ENCODE measurements at regions not wholly inside any gene's neighbourhood (a gene's known extent, or its start where the extent isn't known, plus 50 kb on each side); places are given as distances from the start of the nearest gene placed in this dataset.
"Not testable (repeated sequence)": the region's sequence is repeated elsewhere in the genome, so short reads cannot be mapped to it uniquely, and the experiment has no call there.

DNA sequence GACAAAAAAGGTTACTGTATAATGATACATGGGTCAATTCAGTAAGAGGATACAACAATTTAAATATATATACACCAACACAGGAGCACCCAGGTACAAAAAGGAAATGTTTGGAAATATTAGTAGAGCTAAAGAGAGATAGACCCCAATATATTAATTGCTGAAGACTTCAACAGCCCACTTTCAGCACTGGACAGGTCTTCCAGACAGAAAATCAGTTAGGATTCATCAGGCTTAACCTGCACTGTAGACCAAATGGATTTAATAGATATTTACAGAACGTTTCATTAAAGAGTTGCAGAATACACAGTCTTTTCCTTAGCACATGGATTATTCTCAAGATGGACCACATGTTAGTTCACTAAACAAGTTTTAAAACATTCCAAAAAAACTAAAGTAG is 845.9 kb upstream of the GBE1 start:
- no peak overlapping the region for H3K4me2 ChIP-seq (ENCODE audit: low read length)
- no peak overlapping the region for H2AFZ ChIP-seq
- H3K27me3 ChIP-seq (ENCODE audit: control insufficient read depth, insufficient read depth, low read length), result no peaks in the 10 kb centered on the region
- TF ChIP-seq, protein P1, sequence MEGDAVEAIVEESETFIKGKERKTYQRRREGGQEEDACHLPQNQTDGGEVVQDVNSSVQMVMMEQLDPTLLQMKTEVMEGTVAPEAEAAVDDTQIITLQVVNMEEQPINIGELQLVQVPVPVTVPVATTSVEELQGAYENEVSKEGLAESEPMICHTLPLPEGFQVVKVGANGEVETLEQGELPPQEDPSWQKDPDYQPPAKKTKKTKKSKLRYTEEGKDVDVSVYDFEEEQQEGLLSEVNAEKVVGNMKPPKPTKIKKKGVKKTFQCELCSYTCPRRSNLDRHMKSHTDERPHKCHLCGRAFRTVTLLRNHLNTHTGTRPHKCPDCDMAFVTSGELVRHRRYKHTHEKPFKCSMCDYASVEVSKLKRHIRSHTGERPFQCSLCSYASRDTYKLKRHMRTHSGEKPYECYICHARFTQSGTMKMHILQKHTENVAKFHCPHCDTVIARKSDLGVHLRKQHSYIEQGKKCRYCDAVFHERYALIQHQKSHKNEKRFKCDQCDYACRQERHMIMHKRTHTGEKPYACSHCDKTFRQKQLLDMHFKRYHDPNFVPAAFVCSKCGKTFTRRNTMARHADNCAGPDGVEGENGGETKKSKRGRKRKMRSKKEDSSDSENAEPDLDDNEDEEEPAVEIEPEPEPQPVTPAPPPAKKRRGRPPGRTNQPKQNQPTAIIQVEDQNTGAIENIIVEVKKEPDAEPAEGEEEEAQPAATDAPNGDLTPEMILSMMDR (IDR thresholded peaks at IDR 0.05), result no peak
- H3K36me3 ChIP-seq (ENCODE audit: control insufficient read depth, insufficient read depth, low read length), result no peaks in the 10 kb centered on the region
- H3K9ac ChIP-seq, result no peak overlapping the region
- no peak overlapping the region for H3K27ac ChIP-seq
- no peaks in the 10 kb centered on the region for H3K4me1 ChIP-seq
- no peaks in the 10 kb centered on the region for H3K9me3 ChIP-seq (ENCODE audit: control insufficient read depth, low read length)
- H3K4me3 ChIP-seq (ENCODE audit: low read depth, low read length), result no peak overlapping the region
- H3K79me2 ChIP-seq, result no peaks in the 10 kb centered on the region

DNA sequence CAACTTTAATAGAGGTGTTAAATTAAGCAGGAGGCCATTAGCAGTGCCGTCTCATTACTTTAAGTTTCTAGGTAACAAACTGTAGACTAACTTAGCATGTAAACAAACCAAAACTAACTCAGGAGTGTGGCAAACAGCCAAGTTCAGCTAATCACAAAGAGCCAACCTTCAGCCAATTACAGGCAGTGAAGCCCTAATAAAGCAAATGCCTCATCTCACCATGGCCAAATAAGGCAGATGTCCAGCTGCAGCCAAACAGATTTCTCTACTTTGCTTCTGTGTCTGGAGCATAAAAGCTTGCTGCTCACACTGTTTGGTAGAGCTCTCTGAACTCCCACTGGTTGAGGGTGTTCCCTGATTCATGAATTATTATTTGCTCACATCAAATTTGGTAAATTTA is 835.4 kb upstream of the GBE1 start:
- H3K36me3 ChIP-seq (ENCODE audit: control insufficient read depth, insufficient read depth, low read length), result no peaks in the 10 kb centered on the region
- H3K27me3 ChIP-seq (ENCODE audit: control insufficient read depth, insufficient read depth, low read length), result no peaks in the 10 kb centered on the region
- no peak overlapping the region for H3K9ac ChIP-seq
- TF ChIP-seq, protein P1 (IDR thresholded peaks at IDR 0.05), result no peak
- no peak overlapping the region for H3K4me2 ChIP-seq (ENCODE audit: low read length)
- no peak overlapping the region for H3K4me3 ChIP-seq (ENCODE audit: low read depth, low read length)
- no peak overlapping the region for H3K27ac ChIP-seq
- no peaks in the 10 kb centered on the region for H3K9me3 ChIP-seq (ENCODE audit: control insufficient read depth, low read length)
- H3K4me1 ChIP-seq, result no peaks in the 10 kb centered on the region
- H3K79me2 ChIP-seq, result no peaks in the 10 kb centered on the region
- no peak overlapping the region for H2AFZ ChIP-seq

DNA sequence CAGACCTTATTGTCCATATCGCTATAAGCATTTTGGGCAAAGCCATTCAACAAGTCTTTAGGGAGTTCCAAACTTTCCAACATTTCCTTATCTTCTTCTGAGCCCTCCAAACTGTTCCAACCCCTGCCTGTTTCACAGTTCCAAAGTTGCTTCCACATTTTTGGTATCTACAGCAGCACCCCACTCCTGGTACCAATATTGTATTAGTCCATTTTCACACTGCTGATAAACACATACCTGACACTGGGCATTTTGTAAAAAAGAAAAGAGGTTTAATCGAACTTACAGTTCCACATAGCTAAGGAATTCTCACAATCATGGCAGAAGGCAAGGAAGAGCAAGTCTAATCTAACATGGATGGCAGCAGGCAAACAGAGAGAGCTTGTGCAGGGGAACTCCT is 834.1 kb upstream of the GBE1 start:
- TF ChIP-seq, protein P1 (IDR thresholded peaks at IDR 0.05), result no peak
- Histone ChIP-seq H3K9me3 (ENCODE audit: control insufficient read depth, low read length) (no peaks in the 10 kb centered on the region), H3K36me3 (ENCODE audit: control insufficient read depth, insufficient read depth, low read length) (no peaks in the 10 kb centered on the region)

DNA sequence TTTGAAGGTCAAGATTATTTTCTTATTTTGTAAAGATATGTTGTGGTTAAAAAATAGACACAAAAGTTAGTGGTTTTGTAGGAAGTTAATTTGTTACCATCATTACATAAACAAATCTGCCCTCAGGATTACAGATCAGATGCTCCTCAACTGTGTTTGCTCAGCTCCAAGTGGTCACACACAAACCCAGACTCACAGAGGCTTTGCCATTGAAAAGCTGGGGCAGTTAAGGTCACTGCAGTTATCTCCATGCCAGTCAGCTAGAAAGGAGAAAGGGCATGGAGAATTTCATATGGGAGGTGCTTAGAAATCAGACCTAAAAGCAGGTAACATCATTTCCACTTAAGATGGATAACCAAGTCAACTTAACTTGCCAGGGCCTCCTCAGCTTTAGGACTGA is 825.7 kb upstream of the GBE1 start:
- H3K27me3 ChIP-seq (ENCODE audit: control insufficient read depth, insufficient read depth, low read length), result no peaks in the 10 kb centered on the region
- H3K79me2 ChIP-seq, result no peaks in the 10 kb centered on the region
- H2AFZ ChIP-seq, result no peak overlapping the region
- no peaks in the 10 kb centered on the region for H3K36me3 ChIP-seq (ENCODE audit: control insufficient read depth, insufficient read depth, low read length)
- H3K4me3 ChIP-seq (ENCODE audit: low read depth, low read length), result no peak overlapping the region
- TF ChIP-seq, protein P1 (IDR thresholded peaks at IDR 0.05), result no peak
- H3K4me1 ChIP-seq, result no peaks in the 10 kb centered on the region
- no peak overlapping the region for H3K27ac ChIP-seq
- no peak overlapping the region for H3K9ac ChIP-seq
- H3K9me3 ChIP-seq (ENCODE audit: control insufficient read depth, low read length), result no peaks in the 10 kb centered on the region
- H3K4me2 ChIP-seq (ENCODE audit: low read length), result no peak overlapping the region

More for the DNA sequence above, 834.1 kb upstream of the GBE1 start:
- H3K4me3 ChIP-seq (ENCODE audit: low read depth, low read length), result no peak overlapping the region
- no peaks in the 10 kb centered on the region for H3K4me1 ChIP-seq
- H3K4me2 ChIP-seq (ENCODE audit: low read length), result no peak overlapping the region
- H3K9ac ChIP-seq, result no peak overlapping the region
- H3K79me2 ChIP-seq, result no peaks in the 10 kb centered on the region
- no peak overlapping the region for H2AFZ ChIP-seq
- H3K27ac ChIP-seq, result no peak overlapping the region
- H3K27me3 ChIP-seq (ENCODE audit: control insufficient read depth, insufficient read depth, low read length), result no peaks in the 10 kb centered on the region

DNA sequence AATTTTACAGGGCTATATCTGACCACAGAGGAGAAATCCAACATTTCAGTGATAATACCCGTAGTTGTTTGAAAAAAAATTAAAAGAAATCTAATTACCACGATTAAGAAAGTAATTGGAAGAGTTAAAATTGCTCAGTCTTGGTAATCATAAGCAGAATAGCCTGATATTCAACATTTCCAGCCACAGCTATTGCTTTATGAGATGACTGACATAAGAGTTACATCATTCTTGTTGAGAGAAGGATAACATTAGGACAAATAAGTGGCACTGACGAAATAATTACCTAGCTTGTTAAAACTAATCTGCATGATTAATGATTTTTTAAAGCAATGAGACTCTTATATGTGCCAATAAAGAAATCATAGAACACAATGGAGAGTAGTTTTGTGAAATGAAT is 825.0 kb upstream of the GBE1 start:
- H3K4me1 ChIP-seq, result no peaks in the 10 kb centered on the region
- no peaks in the 10 kb centered on the region for H3K79me2 ChIP-seq
- no peaks in the 10 kb centered on the region for H3K9me3 ChIP-seq (ENCODE audit: control insufficient read depth, low read length)
- no peaks in the 10 kb centered on the region for H3K36me3 ChIP-seq (ENCODE audit: control insufficient read depth, insufficient read depth, low read length)
- no peak overlapping the region for H3K9ac ChIP-seq
- H3K27ac ChIP-seq, result no peak overlapping the region
- H2AFZ ChIP-seq, result no peak overlapping the region
- H3K4me2 ChIP-seq (ENCODE audit: low read length), result no peak overlapping the region
- TF ChIP-seq, protein P1 (IDR thresholded peaks at IDR 0.05), result no peak
- no peaks in the 10 kb centered on the region for H3K27me3 ChIP-seq (ENCODE audit: control insufficient read depth, insufficient read depth, low read length)
- H3K4me3 ChIP-seq (ENCODE audit: low read depth, low read length), result no peak overlapping the region

DNA sequence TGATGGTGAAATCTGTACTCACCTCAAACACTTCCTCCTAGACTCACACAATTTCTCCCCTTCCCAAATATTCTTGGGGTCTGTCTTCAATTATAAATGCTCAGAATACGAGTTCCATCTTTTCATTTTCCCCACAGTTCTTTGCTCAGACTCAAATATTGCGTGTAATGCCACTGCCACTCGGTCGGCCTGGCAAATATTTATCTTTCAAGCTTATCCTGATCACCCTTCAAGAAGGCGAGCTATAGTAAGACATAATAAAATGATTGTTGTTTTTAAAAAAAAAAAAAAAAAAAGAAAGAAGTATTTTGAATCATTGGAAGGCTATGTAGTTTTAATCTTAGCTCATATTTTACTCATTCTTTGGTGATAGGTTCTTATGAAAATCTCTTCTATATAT is 824.6 kb upstream of the GBE1 start:
- H3K4me1 ChIP-seq; H3K27ac ChIP-seq; H2AFZ ChIP-seq; H3K36me3 ChIP-seq (ENCODE audit: control insufficient read depth, insufficient read depth, low read length); H3K4me3 ChIP-seq (ENCODE audit: low read depth, low read length); H3K9ac ChIP-seq; H3K27me3 ChIP-seq (ENCODE audit: control insufficient read depth, insufficient read depth, low read length); H3K4me2 ChIP-seq (ENCODE audit: low read length); H3K9me3 ChIP-seq (ENCODE audit: control insufficient read depth, low read length); H3K79me2 ChIP-seq: not testable (repeated sequence)

DNA sequence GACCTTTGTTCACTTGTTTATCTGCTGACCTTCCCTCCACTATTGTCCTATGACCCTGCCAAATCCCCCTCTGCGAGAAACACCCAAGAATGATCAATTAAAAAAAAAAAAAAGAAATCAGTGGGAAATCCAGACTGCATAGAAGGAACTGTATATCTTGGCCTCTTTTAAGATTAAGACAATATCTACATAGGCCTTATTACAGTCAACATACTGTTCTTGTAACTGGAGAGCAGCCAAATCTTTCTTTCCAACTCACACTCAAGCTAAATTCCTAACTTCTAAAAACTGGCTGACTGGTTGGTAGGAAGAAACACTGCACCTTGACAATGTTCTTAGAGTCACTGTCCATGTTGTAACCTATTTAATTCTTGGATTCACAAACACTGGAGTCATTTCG is 824.1 kb upstream of the GBE1 start:
- not testable (repeated sequence) for H3K27ac ChIP-seq; H3K9me3 ChIP-seq (ENCODE audit: control insufficient read depth, low read length); H3K9ac ChIP-seq; H3K4me2 ChIP-seq (ENCODE audit: low read length); H3K4me1 ChIP-seq; H3K4me3 ChIP-seq (ENCODE audit: low read depth, low read length); H3K79me2 ChIP-seq; H3K27me3 ChIP-seq (ENCODE audit: control insufficient read depth, insufficient read depth, low read length); H3K36me3 ChIP-seq (ENCODE audit: control insufficient read depth, insufficient read depth, low read length); H2AFZ ChIP-seq
